ENCODE measurements at regions not wholly inside any gene's neighbourhood (a gene's known extent, or its start where the extent isn't known, plus 50 kb on each side); places are given as distances from the start of the nearest gene placed in this dataset.

- Mint-ChIP-seq H3K27me3 (ENCODE audit: insufficient read depth, unreplicated experiment) (no peaks in the 10 kb centered on the region), H3K27ac (ENCODE audit: low read depth, unreplicated experiment) (no peak overlapping the region), H3K4me1 (ENCODE audit: insufficient read depth, unreplicated experiment) (peaks cover 18% of the 10 kb centered on the region), H3K4me3 (ENCODE audit: unreplicated experiment) (no peak overlapping the region), H3K36me3 (ENCODE audit: insufficient read depth, unreplicated experiment) (no peaks in the 10 kb centered on the region), H3K9me3 (ENCODE audit: unreplicated experiment) (no peaks in the 10 kb centered on the region)
- no TSS peak for BruUV-seq (replicated peaks)
- POLR2A ChIA-PET: interaction anchor here (0.7 kb wide), 1 partner anchor 11 kb away, joined by 3 read pairs; no protein-coding TSS in a partner anchor
- peak; percentile 52 for DNase-seq (ENCODE audit: unreplicated experiment)
- TF ChIP-seq CTCF (IDR thresholded peaks at IDR 0.05; ENCODE audit: unreplicated experiment): no peak
- intact Hi-C loops (cut with micrococcal nuclease): no loop called here
- CTCF ChIA-PET: interaction anchor here (0.7 kb wide), 1 partner anchor 181 kb away, joined by 3 read pairs; no protein-coding TSS in a partner anchor
Observed at GRCh38 chr17:71790791-71791190, 330.0 kb upstream of the SOX9 start.

GRCh38 chr17:71791311-71791710, 329.5 kb upstream of the SOX9 start:
- H3K27me3 Mint-ChIP-seq (ENCODE audit: insufficient read depth, unreplicated experiment): no peaks in the 10 kb centered on the region
- no peaks in the 10 kb centered on the region for H3K36me3 Mint-ChIP-seq (ENCODE audit: insufficient read depth, unreplicated experiment)
- H3K4me3 Mint-ChIP-seq (ENCODE audit: unreplicated experiment): no peak overlapping the region
- BruUV-seq (replicated peaks): no TSS peak
- no peak for TF ChIP-seq CTCF (IDR thresholded peaks at IDR 0.05; ENCODE audit: unreplicated experiment)
- no peak overlapping the region for H3K27ac Mint-ChIP-seq (ENCODE audit: low read depth, unreplicated experiment)
- intact Hi-C loops (cut with micrococcal nuclease): no loop called here
- no peaks in the 10 kb centered on the region for H3K9me3 Mint-ChIP-seq (ENCODE audit: unreplicated experiment)
- ChIA-PET POLR2A (interaction anchor here (0.7 kb wide), 1 partner anchor 10 kb away, joined by 3 read pairs; no protein-coding TSS in a partner anchor), CTCF (no interaction called here)
- H3K4me1 Mint-ChIP-seq (ENCODE audit: insufficient read depth, unreplicated experiment): peaks cover 18% of the 10 kb centered on the region
- DNase-seq (ENCODE audit: unreplicated experiment): no peak

- TF ChIP-seq CTCF (IDR thresholded peaks at IDR 0.05; ENCODE audit: unreplicated experiment): no peak
- H3K27ac Mint-ChIP-seq (ENCODE audit: low read depth, unreplicated experiment): peak overlapping the region; percentile 63
- ChIA-PET CTCF (interaction anchor here (0.6 kb wide), 1 partner anchor 304 kb away, joined by 6 read pairs; no protein-coding TSS in a partner anchor), POLR2A (no interaction called here)
- intact Hi-C loops (cut with micrococcal nuclease): no loop called here
- no peaks in the 10 kb centered on the region for H3K9me3 Mint-ChIP-seq (ENCODE audit: unreplicated experiment)
- BruUV-seq (replicated peaks): no TSS peak
- no peak overlapping the region for H3K4me3 Mint-ChIP-seq (ENCODE audit: unreplicated experiment)
- no peaks in the 10 kb centered on the region for H3K36me3 Mint-ChIP-seq (ENCODE audit: insufficient read depth, unreplicated experiment)
- peak; percentile 73 for DNase-seq (ENCODE audit: unreplicated experiment)
- H3K27me3 Mint-ChIP-seq (ENCODE audit: insufficient read depth, unreplicated experiment): no peaks in the 10 kb centered on the region
- H3K4me1 Mint-ChIP-seq (ENCODE audit: insufficient read depth, unreplicated experiment): peaks cover 18% of the 10 kb centered on the region
Observed at GRCh38 chr17:71792966-71793365, 327.9 kb upstream of the SOX9 start.

- Mint-ChIP-seq H3K36me3 (ENCODE audit: insufficient read depth, unreplicated experiment) (no peaks in the 10 kb centered on the region), H3K4me1 (ENCODE audit: insufficient read depth, unreplicated experiment) (peaks cover 18% of the 10 kb centered on the region), H3K27ac (ENCODE audit: low read depth, unreplicated experiment) (peak overlapping the region; percentile 63), H3K9me3 (ENCODE audit: unreplicated experiment) (no peaks in the 10 kb centered on the region), H3K4me3 (ENCODE audit: unreplicated experiment) (no peak overlapping the region), H3K27me3 (ENCODE audit: insufficient read depth, unreplicated experiment) (no peaks in the 10 kb centered on the region)
- POLR2A ChIA-PET: no interaction called here
- no peak for TF ChIP-seq CTCF (IDR thresholded peaks at IDR 0.05; ENCODE audit: unreplicated experiment)
- BruUV-seq (replicated peaks): no TSS peak
- intact Hi-C loops (cut with micrococcal nuclease): no loop called here
- no peak for DNase-seq (ENCODE audit: unreplicated experiment)
- CTCF ChIA-PET: interaction anchor here (0.7 kb wide), 1 partner anchor 320 kb away, joined by 3 read pairs; no protein-coding TSS in a partner anchor
Observed at GRCh38 chr17:71793518-71793917, 327.3 kb upstream of the SOX9 start.

Data from MCF 10A (cell line).